Left ventricle myocardium superior (tissue), 1 donor: ENCODE measurements at regions not wholly inside any gene's neighbourhood (a gene's known extent, or its start where the extent isn't known, plus 50 kb on each side); places are given as distances from the start of the nearest gene placed in this dataset.
"Not testable (repeated sequence)": the region's sequence is repeated elsewhere in the genome, so short reads cannot be mapped to it uniquely, and the experiment has no call there.

ENCODE experiments used
- ATAC-seq: fragments of 200-7000 bp; cut with Tn5 transposase; one replicate; pipeline ENCODE4 v1.9.1; 2020; ENCODE audit warnings: mild to moderate bottlenecking, moderate library complexity
- DNase-seq: peaks from one replicate; pipeline ENCODE4 v3.0.0-alpha.2; 2020
- intact Hi-C: fragments of 100-400 bp; cut with micrococcal nuclease; formaldehyde crosslinking; loops from one replicate; pipeline ENCODE4 v1.11.0; 2022
- donor health status: DM: no; HTN: yes; CAD: no; lungs with severe emphysema.

DNA sequence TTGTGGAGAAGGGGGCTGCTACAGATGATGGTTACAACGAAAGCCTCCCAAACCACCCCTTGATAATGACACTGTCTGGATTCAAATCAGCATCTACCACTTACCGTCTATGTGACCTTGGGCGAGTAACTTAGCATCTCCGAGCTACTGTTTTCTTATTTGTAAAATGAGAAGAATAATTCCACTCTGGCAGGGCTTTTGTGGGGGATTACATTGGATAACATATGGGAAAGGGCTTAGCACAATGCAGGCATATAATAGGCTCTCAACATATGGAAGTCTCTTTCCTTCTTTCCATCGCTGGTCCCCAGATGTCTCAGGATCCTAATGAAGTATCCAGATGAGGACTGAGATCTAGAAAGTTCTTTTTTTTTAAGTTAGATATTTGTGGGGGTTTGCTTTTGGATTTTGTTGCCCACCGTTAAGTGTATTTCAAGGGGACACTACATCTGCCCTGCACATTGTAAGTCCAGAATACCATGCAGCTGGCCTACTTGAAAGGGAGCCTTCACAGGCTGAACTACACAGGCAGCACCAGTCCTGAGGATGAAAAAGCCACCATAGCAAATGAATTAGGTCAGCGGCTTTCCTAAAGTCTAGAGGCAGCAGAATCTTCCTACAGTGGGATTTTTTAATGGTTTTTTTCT is 172.2 kb upstream of the IRF2BP2 start:
- intact Hi-C loops: no loop called here
- DNase-seq (no peak), ATAC-seq (no peak)

DNA sequence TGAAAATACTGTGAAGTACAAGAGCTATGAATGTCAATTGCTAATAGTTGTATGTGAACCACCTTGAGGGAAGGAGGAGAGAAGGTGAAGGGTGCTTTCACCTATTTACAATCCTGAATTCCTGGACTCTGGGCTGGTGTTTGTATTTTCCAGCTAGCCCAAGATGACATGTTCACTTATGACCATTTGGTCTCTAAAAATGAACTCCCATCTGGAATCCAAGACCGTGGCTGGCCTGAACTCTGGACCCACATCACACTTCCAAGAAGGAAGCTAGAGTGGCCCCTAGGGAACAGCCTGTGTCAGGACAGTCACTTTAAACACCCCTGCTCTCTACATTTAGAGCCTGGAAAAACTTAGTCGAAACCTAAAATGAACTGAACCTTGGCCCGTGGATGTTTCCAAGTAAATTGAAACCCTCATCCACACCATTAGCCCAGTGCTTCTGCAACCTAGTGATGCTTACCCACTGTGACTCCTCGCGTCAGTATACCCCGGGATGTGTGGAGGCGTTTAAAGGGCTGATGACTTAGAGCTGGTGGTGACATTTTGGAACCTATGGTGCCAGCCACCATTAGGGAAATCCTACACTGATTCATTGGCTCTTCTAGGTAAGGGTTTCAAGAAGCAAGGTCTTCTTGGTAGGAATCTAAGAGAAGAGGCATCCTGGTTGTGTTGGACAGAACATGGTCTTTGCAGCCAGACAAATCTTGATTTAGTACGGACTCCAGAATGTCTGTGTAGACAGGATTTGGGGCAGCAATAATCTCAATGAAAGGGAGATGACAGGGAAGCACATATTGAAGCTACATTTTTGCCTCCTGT is 171.5 kb upstream of the IRF2BP2 start:
- intact Hi-C loops: no loop called here
- ATAC-seq: peak; percentile 40
- DNase-seq: no peak

DNA sequence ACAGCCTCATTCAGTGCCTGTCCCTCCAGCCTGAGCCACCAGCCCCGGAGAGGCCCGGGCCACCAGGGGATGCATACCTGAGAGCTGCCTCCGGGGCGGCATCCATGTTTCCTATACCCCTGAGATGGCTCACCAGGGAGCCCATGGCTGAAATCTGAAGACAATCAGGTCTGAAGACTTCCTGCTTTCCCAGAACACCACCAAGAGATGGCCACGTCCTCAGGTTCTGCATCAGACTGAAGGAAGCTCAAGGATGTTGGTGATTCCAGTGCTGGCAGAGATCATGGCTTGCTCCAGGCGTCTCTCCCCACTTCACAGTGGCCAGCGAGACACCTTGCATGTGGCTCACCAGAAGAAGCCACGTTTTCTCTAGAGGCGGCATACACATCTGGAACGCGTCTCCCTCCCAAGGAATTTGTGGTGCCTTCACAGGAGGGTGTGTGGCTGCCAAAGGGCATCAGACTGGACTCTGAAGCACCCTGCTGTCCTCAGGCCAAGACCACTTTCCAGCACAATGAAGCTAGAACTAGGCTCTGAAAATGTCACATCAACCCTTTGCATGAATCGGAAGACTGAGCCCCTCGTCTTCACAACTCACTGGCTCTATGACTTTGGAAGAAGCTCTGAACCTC is 170.7 kb upstream of the IRF2BP2 start:
- intact Hi-C loops: no loop called here
- ATAC-seq (no peak), DNase-seq (no peak)

DNA sequence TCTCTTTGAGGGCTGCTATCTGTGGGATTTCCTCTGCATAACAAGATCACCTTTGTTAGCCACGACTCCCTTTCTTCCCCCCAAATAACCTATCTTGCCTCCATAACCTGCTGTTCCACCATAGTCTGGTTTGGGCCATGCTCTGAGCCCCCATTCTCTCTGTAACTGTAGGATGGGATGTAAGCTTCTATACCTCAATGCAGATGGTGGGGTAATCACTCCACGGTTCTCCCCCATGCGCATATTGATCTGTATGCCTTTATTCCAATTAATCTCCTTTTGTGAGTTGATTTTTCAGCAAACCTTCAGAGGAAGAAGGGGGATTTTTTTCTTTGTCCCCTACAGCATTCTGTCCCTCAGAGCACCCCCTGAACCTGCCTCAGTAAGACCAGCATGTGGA is 170.1 kb upstream of the IRF2BP2 start:
- DNase-seq (no peak), ATAC-seq (no peak)
- intact Hi-C loops: no loop called here

DNA sequence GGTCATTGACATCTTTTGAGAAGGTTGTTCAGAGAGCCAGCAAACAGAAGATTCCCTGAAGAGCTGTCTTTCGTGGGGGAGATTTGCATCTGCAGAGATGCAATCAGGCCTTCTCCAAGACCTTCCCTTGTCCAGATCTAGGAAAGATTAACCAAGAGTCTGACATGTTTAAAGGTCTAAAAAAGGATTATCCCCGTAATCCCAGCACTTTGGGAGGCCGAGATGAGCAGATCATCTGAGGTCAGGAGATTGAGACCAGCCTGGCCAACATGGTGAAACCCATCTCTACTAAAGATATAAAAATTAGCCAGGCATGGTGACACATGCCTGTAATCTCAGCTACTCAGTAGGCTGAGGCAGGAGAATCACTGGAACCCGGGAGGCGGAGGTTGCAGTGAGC is 169.6 kb upstream of the IRF2BP2 start:
- intact Hi-C loops, ATAC-seq, DNase-seq: not testable (repeated sequence)

DNA sequence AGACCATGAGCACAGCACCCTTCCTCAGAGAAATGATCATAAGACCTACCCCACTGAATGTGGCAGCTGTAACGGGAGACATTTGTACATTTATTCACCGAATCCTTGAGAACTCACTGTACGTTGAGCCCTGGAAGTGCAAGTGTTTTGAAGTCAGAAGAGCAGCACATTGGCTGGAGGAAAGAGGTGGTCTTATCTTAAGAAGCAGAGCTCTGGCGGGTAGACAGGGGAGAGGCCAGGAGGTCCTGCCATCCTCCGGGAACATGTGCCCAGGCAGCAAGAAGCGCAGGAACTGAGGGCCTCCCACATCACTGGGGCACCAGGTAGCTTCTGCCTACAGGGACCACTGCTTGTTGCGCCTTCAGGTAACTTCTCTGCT is 169.2 kb upstream of the IRF2BP2 start:
- ATAC-seq: no peak
- DNase-seq: no peak
- intact Hi-C loops: no loop called here

DNA sequence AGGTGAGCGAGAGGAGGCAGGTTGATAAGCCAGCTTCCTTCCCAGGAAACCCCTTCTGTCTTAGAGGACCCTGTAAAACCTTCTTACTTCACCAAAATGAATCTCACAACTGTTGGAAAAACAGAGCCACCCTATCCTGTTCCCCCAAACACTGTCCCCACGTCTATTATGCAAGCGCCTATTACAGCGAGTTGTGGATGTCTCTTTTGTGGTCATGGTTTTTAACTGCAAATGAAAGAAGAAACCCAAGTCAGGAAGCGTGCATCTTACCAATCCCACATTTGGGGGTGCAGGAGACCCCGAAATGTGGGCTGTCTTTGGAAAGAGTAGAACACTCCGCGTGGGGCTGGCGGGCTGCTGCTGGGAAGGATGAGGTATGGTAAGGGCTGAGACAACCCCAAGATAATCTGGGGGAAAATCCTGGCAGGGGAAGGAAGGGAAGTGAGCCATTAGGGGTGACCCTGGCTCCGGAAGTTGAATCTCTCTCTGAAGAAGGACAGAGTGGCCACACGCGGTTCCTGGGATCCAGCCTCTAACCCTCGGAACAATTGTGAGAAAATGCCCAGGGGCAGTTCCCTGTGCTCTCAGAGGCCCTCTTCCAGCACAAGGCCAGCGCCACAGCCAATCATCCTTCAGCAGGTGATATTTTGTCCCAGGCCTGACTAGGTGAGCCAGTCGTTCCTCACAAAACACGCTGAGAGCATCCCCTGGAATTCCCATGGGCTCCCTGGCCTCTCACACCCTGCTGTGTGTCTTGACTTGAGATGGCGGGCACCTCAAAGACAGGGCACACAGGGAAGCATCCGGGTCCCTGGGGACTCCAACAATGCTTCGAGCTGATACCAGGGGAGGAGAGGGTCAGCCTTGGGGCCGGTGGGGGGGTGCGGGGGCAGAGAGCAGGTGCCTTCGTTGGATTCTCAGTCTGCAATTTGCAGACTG is 168.5 kb upstream of the IRF2BP2 start:
- ATAC-seq (peak; percentile 18), DNase-seq (no peak)
- intact Hi-C loops: no loop called here

DNA sequence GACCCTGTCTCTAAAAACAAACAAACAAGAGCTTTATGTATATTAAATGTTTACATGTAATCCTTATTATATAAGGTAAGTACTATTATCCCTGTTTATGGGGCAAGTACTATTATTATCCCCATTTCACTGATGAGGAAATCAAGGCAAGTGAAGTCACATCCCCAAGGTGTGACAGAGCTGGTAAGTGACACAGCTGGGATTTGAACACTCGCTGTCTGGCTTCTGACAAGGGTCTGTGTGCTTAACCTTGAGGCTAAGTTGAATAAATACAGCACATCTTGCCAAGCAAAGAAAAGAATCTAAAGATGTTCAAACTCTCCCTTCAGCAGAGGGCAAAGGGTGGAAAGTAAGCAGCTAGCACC is 167.9 kb upstream of the IRF2BP2 start:
- intact Hi-C loops: no loop called here
- ATAC-seq (no peak), DNase-seq (no peak)

DNA sequence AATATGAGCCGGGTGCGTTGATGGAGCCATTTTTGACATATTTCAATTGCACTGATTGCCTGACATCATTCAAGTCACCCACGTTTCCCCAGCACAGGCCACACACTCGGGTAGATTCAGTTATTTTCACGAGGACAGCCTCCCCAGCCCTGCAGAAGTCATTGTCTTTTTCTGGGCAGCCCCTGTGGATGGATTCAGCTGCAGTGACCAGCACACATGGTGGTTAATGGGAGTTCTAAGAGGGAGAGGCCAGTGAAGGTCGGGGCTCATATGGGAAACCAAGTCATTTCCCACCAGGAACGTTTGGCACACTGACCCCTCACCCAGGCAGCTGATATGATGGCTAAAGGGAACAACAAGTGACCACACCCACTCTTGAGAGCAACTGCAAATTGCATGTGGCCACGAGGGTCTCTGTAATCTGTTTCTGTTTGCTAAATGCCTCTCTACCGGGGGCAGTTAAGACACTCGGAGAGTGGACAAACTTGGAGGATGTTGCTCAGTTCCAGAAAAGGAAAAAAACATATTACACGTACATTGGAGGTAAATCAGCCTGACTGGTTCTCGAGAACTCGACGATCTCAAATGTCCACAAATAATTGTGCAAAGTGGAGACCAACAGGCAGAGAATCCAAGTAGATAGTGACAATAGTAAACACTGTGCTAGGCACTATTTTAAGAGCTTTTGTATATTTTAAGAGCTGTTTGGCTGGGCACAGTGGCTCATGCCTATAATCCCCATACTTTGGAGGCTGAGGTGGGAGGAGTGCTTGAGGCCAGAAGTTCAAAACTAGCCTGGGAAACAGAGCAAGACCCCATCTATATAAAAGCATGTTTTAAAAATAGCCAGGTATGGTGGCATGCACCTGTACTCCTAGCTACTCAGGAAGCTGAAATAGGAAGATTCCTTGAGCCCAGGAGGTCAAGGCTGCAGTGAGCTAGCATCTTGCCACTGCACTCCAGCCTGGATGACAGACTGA is 167.2 kb upstream of the IRF2BP2 start:
- DNase-seq (no peak), ATAC-seq (no peak)
- intact Hi-C loops: no loop called here

DNA sequence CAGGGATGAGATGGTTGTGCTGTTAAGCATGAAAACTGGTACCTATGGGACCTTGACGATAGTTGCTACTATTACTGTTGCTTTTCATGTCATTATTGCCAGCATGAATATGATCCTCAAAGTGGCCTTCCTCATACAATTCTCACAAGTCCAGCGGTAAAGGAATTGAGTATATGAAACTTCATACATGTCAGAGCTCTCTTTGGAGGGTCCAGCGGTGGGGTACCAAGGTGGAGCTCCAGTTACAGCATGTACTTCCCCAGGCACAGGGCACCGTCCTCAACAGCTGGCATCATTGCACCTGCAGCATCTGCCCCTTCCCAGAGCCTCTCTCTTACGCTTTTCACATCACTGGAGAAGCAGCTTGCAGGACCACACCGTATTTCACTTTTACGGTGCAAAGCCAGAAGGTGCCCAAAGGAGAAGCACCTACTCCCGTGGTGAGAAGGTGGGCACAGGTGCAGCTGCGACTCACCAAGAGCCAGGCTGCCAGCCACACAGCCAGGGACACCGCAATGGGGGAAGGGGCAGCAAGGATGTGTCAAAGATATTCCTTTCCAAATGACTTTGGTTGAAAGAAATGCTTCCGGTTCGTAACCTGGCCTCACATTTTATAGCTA is 166.4 kb upstream of the IRF2BP2 start:
- ATAC-seq (no peak), DNase-seq (no peak)
- intact Hi-C loops: no loop called here

DNA sequence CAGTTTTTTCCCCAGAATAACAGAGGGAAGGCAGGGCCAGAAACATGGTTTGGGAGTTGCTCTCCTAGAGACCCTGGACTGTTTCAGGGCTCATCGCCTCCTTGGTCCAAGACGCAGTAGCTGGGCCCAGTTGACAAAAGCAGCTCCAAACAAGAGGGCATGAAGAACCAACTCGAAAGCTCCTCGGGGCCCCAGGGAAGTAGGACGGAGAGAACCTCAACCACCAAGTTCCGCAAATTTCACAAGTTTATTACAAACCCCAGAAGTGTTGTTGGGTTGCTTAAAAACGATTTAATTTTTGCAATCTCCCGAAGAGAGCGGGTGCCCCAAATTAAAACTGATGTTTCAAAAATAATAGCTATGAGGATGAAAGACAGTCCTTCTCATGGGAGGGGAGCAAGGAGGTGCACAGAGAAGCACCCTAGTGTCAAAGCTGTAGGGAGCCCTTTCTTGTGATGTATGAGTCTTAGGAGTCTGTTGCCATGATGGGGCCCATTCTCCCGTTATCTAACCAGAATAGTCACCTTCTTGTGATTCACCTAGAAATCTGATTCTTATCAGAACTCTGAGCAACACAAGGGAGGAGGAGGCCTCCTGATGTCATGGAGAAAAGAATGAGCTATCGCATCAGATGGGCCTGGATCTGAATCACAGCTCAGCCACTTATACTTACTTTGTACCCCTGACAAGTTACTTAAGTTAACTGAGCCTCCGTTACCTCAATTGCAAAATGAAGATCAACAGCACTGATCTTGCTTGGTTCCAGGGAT is 165.7 kb upstream of the IRF2BP2 start:
- intact Hi-C loops: no loop called here
- ATAC-seq: peak; percentile 11
- DNase-seq: no peak

DNA sequence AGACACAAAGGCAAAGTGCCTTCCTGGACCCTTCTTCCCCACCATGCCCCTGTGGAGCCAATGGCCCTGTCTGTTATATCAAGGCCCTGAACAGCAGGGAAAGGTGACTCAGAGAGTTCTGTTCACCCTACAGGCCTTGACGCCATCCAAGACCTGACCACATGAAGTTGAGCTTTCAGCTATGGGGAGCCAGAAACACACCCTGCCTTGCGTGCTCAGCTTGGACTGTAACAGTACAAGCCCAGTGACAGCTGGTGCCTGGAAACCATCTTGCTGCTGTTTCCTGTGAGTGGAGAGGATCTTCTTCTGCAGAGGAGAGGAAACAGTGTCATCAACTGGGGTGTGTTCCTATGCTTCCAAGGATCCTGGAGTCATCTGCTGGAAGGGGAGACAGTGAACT is 165.0 kb upstream of the IRF2BP2 start:
- DNase-seq (no peak), ATAC-seq (peak; percentile 24)
- intact Hi-C loops: no loop called here

DNA sequence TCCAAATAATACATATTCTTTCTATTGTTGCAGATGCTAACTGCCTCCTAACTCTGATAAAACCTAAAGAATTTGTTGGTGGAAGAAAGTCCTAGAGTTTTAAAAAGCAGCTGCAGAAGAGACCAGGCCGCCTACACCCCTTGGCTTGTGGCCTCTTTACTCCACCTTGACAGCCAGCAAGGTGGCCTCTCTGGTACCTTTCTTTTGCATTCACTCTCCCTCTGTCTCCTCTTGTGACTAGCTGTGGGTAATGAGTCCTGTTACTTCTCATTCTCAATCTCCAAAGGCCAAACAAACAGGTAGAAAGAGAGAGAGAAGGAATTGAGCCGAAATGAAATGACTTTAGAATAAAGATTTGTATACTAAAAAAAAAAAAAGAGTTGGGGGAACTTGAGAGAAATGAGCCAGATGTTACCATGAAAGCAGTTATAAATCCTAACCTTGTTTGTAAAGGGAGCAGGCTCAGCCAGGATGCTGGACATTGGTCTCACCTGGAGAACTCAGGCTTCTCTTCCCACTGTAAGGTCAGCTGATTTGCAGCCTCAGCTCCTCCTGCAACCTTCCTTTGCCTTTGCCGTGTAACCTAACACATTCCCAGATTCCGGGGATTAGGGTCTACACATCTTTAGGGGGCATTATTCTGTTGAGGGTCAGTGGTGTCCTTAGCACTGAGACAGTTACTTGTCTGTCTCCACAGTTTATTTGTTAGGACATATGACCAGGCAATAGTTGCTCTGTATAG is 164.1 kb upstream of the IRF2BP2 start:
- intact Hi-C loops: no loop called here
- no peak for DNase-seq

DNA sequence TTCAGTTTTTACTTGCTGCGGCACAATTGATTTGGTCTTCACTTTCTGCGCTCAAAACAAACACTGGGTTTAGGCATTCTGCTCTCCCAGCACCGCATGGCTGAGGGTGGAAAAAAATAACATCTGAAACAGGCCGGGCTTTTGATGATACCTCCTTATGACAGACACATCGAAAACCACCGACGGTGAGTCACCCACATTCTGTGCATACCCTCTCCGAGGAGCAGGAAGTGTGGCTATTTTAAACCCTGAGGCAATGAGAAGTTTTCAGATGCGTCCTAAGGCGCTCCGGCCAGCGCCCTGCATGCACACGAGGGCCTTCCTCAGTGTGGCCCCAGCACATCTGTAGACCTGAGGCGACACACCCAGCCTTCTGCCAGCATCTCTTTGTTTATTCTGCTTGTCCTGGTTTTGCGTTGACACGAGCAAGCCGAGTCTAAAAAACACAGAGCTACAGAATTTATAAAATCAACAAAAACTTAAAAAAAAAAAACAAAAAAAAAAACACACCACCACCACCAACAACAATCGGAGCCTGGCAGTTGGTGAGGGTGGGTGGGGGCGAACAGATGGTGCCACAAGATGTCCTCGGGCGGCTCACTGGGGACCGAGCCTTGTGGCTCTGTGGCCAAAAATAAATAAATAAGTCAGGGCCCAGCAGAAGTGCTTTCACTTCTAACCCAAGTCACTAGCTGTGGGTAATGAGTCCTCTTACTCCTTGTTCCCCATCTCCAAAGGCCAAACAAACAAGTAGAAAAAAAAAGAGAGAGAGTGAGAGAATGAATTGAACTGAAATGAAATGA is 162.6 kb upstream of the IRF2BP2 start:
- intact Hi-C loops: no loop called here
- DNase-seq (peak; percentile 59), ATAC-seq (peak; percentile 81)

More for the DNA sequence above, 164.1 kb upstream of the IRF2BP2 start:
- ATAC-seq: no peak

DNA sequence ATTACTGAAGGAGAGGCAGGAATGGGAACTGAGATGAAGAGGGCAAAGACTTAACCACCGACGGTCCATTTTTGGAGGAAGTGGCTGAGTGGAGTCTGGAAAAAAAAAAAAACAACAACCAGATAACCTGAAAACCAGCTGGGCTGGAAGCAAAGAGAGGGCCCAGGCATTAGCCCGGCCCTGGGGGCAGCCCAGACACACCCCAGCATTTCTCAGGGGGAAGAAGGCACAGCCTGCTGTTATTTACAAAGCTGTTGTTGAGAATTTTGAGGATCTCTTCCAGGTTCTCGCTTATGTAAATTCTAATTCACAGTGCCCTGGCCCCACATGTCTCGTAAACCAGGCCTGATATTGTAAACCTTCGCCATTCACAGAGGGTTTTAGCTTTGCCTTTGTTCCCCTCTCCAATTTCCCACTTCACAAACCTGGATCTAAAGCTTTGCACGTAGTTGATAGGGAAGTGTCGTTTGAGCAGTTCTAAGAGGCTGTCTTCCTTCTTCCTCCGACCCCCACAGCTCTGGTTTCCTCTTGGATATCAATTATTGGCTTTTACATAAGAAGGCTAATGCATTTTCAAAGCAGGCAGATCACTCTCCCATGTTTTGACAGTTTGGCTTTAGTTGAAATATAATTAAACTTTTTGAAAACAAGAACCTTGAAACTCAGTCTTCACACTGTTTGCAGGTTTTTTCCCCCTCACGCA is 161.8 kb upstream of the IRF2BP2 start:
- intact Hi-C loops: no loop called here
- DNase-seq: no peak
- ATAC-seq: peak; percentile 11
